Transverse colon (tissue), 4 donors: ENCODE measurements at regions not wholly inside any gene's neighbourhood (a gene's known extent, or its start where the extent isn't known, plus 50 kb on each side); places are given as distances from the start of the nearest gene placed in this dataset.

Source experiments
- DNase-seq: peaks from one replicate; pipeline ENCODE4 v3.0.0-alpha.2; 2019
- H3K27ac ChIP-seq, 4 donors: fragments of 200-600 bp; sonication (generic); 2 replicates each; pipeline ENCODE4 v1.5.1; 2016 to 2018; ENCODE audit warnings: inconsistent platforms in 4 of 4
- H3K27me3 ChIP-seq: fragments of 200-600 bp; sonication (generic); 2 replicates; pipeline ENCODE4 v1.5.1; 2017; ENCODE audit warnings: inconsistent platforms
- H3K36me3 ChIP-seq, 4 donors: fragments of 200-600 bp; sonication (generic); 2 replicates each; pipeline ENCODE4 v1.5.1; 2017 to 2019; ENCODE audit warnings: inconsistent platforms in 4 of 4
- H3K4me1 ChIP-seq, 4 donors: fragments of 200-600 bp; sonication (generic); 2 replicates each; pipeline ENCODE4 v1.5.1; 2017 to 2020; ENCODE audit warnings: inconsistent platforms in 4 of 4
- H3K4me3 ChIP-seq, 4 donors: fragments of 200-600 bp; sonication (generic); 1 replicate in 1 of 4; 2 replicates in 3 of 4; pipeline versions ENCODE4 v1.5.1 to v1.6.1; 2017 to 2019; ENCODE audit warnings: inconsistent platforms in 4 of 4
- H3K9me3 ChIP-seq, 2 donors: fragments of 200-600 bp; sonication (generic); 2 replicates each; pipeline ENCODE4 v1.5.1; 2017 to 2019; ENCODE audit warnings: inconsistent platforms in 2 of 2
- EP300 ChIP-seq: sonication (generic); formaldehyde crosslinking; IDR thresholded peaks from one replicate; pipeline ENCODE4 v1.6.1; 2017; ENCODE audit warnings: antibody characterized with exemption, low read depth
- POLR2A ChIP-seq: fragments of 450-650 bp; IDR thresholded peaks from one replicate; pipeline ENCODE4 v1.6.1; 2016; ENCODE audit warnings: antibody characterized with exemption, mild to moderate bottlenecking, moderate library complexity
- POLR2AphosphoS5 ChIP-seq, 3 donors: sonication (generic); formaldehyde crosslinking; IDR thresholded peaks; one replicate each; pipeline ENCODE4 v1.6.1; 2016; ENCODE audit warnings: antibody characterized with exemption in 3 of 3
- WGBS, 2 donors: methylation state at CpG; one replicate each; pipeline ENCODE4 v1.1.5; 2018; ENCODE audit warnings: low coverage in 1 of 2; 5-methylcytosine and 5-hydroxymethylcytosine counted together
- in situ Hi-C, 4 donors: fragments of 200-750 bp; cut with MboI; loops; one replicate each; pipeline versions ENCODE4 v1.15.0 to v1.15.1; 2017; ENCODE audit warnings: low sequenced_read_pairs in 3 of 4, low pct_ligation_motif_present in 1 of 4, low pct_unique_long_range_greater_than_20kb in 1 of 4
- intact Hi-C: fragments of 100-400 bp; cut with DNase I; formaldehyde crosslinking; loops from one replicate; pipeline ENCODE4 v1.15.1; 2023; ENCODE audit warnings: low total_unique reads
- TF ChIP-seq, protein P1 (sequence below), 5 experiments: fragments of 200-600 bp in 3 of 5; fragments of 450-650 bp in 2 of 5; sonication (generic) in 3 of 5; IDR thresholded peaks; 1 replicate in 2 of 5; 2 replicates in 3 of 5; pipeline ENCODE4 v1.5.1; 2016 to 2017; ENCODE audit warnings: antibody characterized with exemption in 5 of 5, inconsistent platforms in 3 of 5, mild to moderate bottlenecking in 2 of 5, moderate library complexity in 1 of 5

- no peak for DNase-seq
- intact Hi-C loops (loop anchor here (10.0 kb wide), 2 partner anchors 156 to 216 kb away; no protein-coding TSS in a partner anchor), in situ Hi-C loops (no loop called here)
- no peak for TF ChIP-seq POLR2A
- WGBS, 2 donors: 46 to 69% methylated on average over 3 to 5 of the region's 5 CpGs
- Histone ChIP-seq H3K9me3 (no peaks in the 10 kb centered on the region), H3K27ac (no peak overlapping the region), H3K4me3 (no peak overlapping the region), H3K36me3 (no peaks in the 10 kb centered on the region), H3K4me1 (peaks cover 0 to 5% (median under 1%) of the 10 kb centered on the region in 4 donors), H3K27me3 (no peaks in the 10 kb centered on the region)
Observed at GRCh38 chr3:188058569-188059184, 95.3 kb upstream of the LPP start.

DNA sequence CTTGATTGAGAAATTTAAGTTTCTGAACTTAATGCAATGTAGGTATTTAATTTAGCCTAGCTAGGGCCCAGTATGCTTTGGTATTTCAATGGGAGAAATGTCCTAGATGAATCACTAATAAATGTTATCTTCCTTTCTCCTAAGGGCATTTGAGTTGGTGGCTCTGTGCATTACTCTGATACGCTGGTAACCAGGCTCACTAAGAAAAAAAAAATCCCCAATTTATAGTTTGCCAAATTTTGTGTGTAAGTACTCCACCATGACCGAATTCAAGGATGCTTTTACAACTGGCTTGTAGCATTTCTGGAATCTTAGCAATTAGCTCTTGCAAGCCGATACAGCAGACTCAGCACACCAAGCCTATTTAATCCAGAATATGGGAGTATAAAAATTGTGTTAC lies 94.6 kb upstream of the LPP start:
- Histone ChIP-seq H3K27ac (no peak overlapping the region), H3K36me3 (no peaks in the 10 kb centered on the region), H3K9me3 (no peaks in the 10 kb centered on the region), H3K4me3 (no peak overlapping the region), H3K27me3 (no peaks in the 10 kb centered on the region), H3K4me1 (peaks cover 0 to 5% (median 0%) of the 10 kb centered on the region in 4 donors)
- TF ChIP-seq EP300 (no peak), POLR2AphosphoS5 (IDR thresholded peaks at IDR 0.05) (no peak), POLR2A (no peak)
- TF ChIP-seq, protein P1, sequence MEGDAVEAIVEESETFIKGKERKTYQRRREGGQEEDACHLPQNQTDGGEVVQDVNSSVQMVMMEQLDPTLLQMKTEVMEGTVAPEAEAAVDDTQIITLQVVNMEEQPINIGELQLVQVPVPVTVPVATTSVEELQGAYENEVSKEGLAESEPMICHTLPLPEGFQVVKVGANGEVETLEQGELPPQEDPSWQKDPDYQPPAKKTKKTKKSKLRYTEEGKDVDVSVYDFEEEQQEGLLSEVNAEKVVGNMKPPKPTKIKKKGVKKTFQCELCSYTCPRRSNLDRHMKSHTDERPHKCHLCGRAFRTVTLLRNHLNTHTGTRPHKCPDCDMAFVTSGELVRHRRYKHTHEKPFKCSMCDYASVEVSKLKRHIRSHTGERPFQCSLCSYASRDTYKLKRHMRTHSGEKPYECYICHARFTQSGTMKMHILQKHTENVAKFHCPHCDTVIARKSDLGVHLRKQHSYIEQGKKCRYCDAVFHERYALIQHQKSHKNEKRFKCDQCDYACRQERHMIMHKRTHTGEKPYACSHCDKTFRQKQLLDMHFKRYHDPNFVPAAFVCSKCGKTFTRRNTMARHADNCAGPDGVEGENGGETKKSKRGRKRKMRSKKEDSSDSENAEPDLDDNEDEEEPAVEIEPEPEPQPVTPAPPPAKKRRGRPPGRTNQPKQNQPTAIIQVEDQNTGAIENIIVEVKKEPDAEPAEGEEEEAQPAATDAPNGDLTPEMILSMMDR (IDR thresholded peaks at IDR 0.05): no peak
- DNase-seq: no peak
- intact Hi-C loops (loop anchor here (10.0 kb wide), 2 partner anchors 155 to 215 kb away; no protein-coding TSS in a partner anchor), in situ Hi-C loops (no loop called here)
- 70 to 93% methylated on average over 3 of the region's 3 CpGs for WGBS, 2 donors

DNA sequence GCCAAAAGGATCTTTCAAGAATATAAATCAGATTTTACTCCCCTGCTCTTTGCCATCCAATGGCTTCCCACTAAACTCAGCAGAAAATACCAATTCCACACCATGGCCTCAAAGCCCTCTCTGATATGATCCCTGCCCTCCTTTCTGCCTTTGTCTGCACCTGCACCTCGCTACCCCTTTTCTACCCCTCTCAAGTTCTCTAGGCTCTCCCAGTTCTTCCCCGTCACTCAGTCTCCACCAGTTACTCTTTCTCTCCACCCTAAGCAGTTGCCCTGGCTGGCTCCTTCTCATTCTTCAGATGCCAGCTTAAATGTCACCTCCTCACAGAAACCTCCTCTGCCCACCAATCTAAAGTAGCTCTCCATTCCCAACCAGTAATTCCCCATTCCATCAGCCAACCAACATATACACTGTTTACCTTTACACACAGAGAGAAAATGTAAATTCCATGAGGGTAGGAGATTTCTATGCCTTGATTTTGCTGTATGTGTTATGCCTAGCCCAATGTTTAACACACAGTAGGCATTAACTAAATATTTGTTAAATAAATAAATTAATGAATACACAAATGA lies 93.6 kb upstream of the LPP start:
- no peak for DNase-seq
- Histone ChIP-seq H3K27me3 (no peaks in the 10 kb centered on the region), H3K4me3 (no peak overlapping the region), H3K36me3 (no peaks in the 10 kb centered on the region), H3K9me3 (no peaks in the 10 kb centered on the region), H3K27ac (no peak overlapping the region), H3K4me1 (peaks cover 0 to 5% (median 0%) of the 10 kb centered on the region in 4 donors)
- in situ Hi-C loops (no loop called here), intact Hi-C loops (loop anchor here (5.0 kb wide), 1 partner anchor 87 kb away; no protein-coding TSS in a partner anchor)
- 80 to 96% methylated on average over 1 to 2 of the region's 2 CpGs for WGBS, 2 donors
- no peak for TF ChIP-seq EP300
- TF ChIP-seq POLR2AphosphoS5 (IDR thresholded peaks at IDR 0.05): no peak
- no peak for TF ChIP-seq POLR2A
- TF ChIP-seq, protein P1 (IDR thresholded peaks at IDR 0.05): no peak

DNA sequence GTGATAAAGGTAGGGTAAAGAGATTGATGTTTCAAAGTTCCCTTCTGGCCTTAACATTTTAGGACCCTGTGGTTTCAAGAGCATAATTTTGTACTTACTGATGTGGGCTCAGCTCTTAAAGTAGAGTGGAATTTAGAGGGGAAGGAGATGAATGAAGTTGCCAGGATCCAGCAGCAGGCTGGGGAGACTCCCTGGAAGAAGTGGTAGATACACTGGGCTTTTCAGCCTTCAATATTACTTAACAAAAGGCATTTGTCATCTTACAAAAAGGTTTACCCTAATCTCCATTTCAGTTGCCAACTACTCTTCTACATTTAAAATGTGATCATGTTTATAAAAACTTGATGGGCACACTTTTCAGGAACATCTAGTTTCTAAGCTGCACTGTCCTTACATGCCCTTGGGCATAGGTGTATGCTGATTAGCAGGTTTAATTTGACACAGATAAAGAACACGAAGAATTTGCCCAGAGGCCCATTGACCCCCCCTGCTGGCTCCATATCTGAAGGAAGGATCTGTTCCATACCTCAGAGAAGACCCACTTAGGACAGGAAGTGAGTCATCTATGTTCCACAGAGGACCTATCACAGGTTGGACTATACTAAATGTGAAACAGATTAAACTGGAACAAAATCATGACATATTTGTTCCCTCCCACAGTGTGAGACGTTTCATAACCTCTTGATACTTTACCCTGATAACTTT lies 93.0 kb upstream of the LPP start:
- in situ Hi-C loops (no loop called here), intact Hi-C loops (loop anchor here (5.0 kb wide), 1 partner anchor 86 kb away; no protein-coding TSS in a partner anchor)
- H3K27ac ChIP-seq: no peak overlapping the region
- H3K4me3 ChIP-seq: no peak overlapping the region
- TF ChIP-seq POLR2AphosphoS5 (IDR thresholded peaks at IDR 0.05): no peak
- no peak for TF ChIP-seq EP300
- TF ChIP-seq, protein P1 (IDR thresholded peaks at IDR 0.05): no peak
- no peak for TF ChIP-seq POLR2A
- 13 to 26% methylated on average over 1 to 2 of the region's 2 CpGs for WGBS, 2 donors
- no peaks in the 10 kb centered on the region for H3K9me3 ChIP-seq
- peaks cover 0 to 5% (median 0%) of the 10 kb centered on the region in 4 donors for H3K4me1 ChIP-seq
- H3K36me3 ChIP-seq: no peaks in the 10 kb centered on the region
- peak; percentile 40 for DNase-seq
- H3K27me3 ChIP-seq: no peaks in the 10 kb centered on the region
